GM20000 (cell line): ENCODE measurements at regions not wholly inside any gene's neighbourhood (a gene's known extent, or its start where the extent isn't known, plus 50 kb on each side); places are given as distances from the start of the nearest gene placed in this dataset.

Experiments used
- DNase-seq: peaks from one replicate; pipeline ENCODE4 v3.0.0; 2012; ENCODE audit warnings: low spot score
- CTCF ChIP-seq: IDR thresholded peaks from 2 replicates; pipeline ENCODE4 v1.5.1; 2012; ENCODE audit warnings: mild to moderate bottlenecking, control low read depth; ENCODE audit errors: extremely low read depth, missing control alignments

GRCh38 chr4:93981594-93981993, 153.0 kb downstream of the ATOH1 start:
- no peak for TF ChIP-seq CTCF
- DNase-seq: no peak

- no peak for DNase-seq
- no peak for TF ChIP-seq CTCF
These were observed 153.7 kb downstream of the ATOH1 start for GRCh38 chr4:93982255-93982654.

- TF ChIP-seq CTCF: no peak
- DNase-seq: peak; percentile 11
These were observed 154.6 kb downstream of the ATOH1 start for GRCh38 chr4:93983140-93983539.

GRCh38 chr4:93994175-93994994, 165.8 kb downstream of the ATOH1 start:
- TF ChIP-seq CTCF: no peak
- DNase-seq: no peak

- TF ChIP-seq CTCF: no peak
- no peak for DNase-seq
These were observed 168.3 kb downstream of the ATOH1 start for GRCh38 chr4:93996895-93997294.

GRCh38 chr4:94000559-94000958, 172.0 kb downstream of the ATOH1 start:
- no peak for TF ChIP-seq CTCF
- DNase-seq: no peak

- no peak for DNase-seq
These were observed 178.4 kb downstream of the ATOH1 start for GRCh38 chr4:94006932-94007331.

More at GRCh38 chr4:94006932-94007331, 178.4 kb downstream of the ATOH1 start:
- no peak for TF ChIP-seq CTCF
